ENCODE measurements at regions not wholly inside any gene's neighbourhood (a gene's known extent, or its start where the extent isn't known, plus 50 kb on each side); places are given as distances from the start of the nearest gene placed in this dataset.
A peak's percentile ranks its signal among the peaks of the same experiment; 100 is the strongest.

GRCh38 chr1:29747196-29747595 is 510.9 kb downstream of the PTPRU start:
- Histone ChIP-seq H3K4me3 (no peak overlapping the region), H3K27ac (no peak overlapping the region), H3K9me3 (no peaks in the 10 kb centered on the region), H3K27me3 (peaks cover 0 to 3% of the 10 kb centered on the region in 2 donors), H3K4me1 (no peaks in the 10 kb centered on the region), H3K36me3 (no peaks in the 10 kb centered on the region)
- no peak for TF ChIP-seq POLR2A (IDR thresholded peaks at IDR 0.05)
- TF ChIP-seq CTCF (IDR thresholded peaks at IDR 0.05): no peak
- TF ChIP-seq POLR2AphosphoS5 (IDR thresholded peaks at IDR 0.05): no peak
- intact Hi-C loops (cut with DNase I; ENCODE audit: low total_unique reads): no loop called here
- no peak for DNase-seq (ENCODE audit: low spot score in 2 of 2)

- H3K36me3 ChIP-seq: no peaks in the 10 kb centered on the region
- no peak overlapping the region for H3K27ac ChIP-seq
- intact Hi-C loops (cut with DNase I; ENCODE audit: low total_unique reads): no loop called here
- H3K4me1 ChIP-seq: no peaks in the 10 kb centered on the region
- peaks cover 0 to 14% of the 10 kb centered on the region in 2 donors for H3K27me3 ChIP-seq
- H3K9me3 ChIP-seq: no peaks in the 10 kb centered on the region
- no peak overlapping the region for H3K4me3 ChIP-seq
- DNase-seq (ENCODE audit: low spot score in 2 of 2): peak in 1 of 2 donors; percentile 19
- TF ChIP-seq CTCF (IDR thresholded peaks at IDR 0.05) (no peak), POLR2AphosphoS5 (IDR thresholded peaks at IDR 0.05) (no peak), POLR2A (IDR thresholded peaks at IDR 0.05) (no peak)
Observed at GRCh38 chr1:29746076-29746665, 509.8 kb downstream of the PTPRU start.

- no peaks in the 10 kb centered on the region for H3K9me3 ChIP-seq
- H3K4me1 ChIP-seq: no peaks in the 10 kb centered on the region
- H3K27ac ChIP-seq: no peak overlapping the region
- TF ChIP-seq POLR2AphosphoS5 (IDR thresholded peaks at IDR 0.05) (no peak), POLR2A (IDR thresholded peaks at IDR 0.05) (no peak), CTCF (IDR thresholded peaks at IDR 0.05) (no peak)
- no peak overlapping the region for H3K4me3 ChIP-seq
- no peaks in the 10 kb centered on the region for H3K36me3 ChIP-seq
- H3K27me3 ChIP-seq: peaks cover 0 to 20% of the 10 kb centered on the region in 2 donors
- no peak for DNase-seq (ENCODE audit: low spot score in 2 of 2)
- intact Hi-C loops (cut with DNase I; ENCODE audit: low total_unique reads): no loop called here
Observed at GRCh38 chr1:29744684-29745490, 508.6 kb downstream of the PTPRU start.

GRCh38 chr1:29743931-29744330 is 507.6 kb downstream of the PTPRU start:
- intact Hi-C loops (cut with DNase I; ENCODE audit: low total_unique reads): no loop called here
- no peaks in the 10 kb centered on the region for H3K9me3 ChIP-seq
- H3K36me3 ChIP-seq: no peaks in the 10 kb centered on the region
- DNase-seq (ENCODE audit: low spot score in 2 of 2): no peak
- H3K27me3 ChIP-seq: peaks cover 0 to 28% of the 10 kb centered on the region in 2 donors
- no peak for TF ChIP-seq POLR2A (IDR thresholded peaks at IDR 0.05)
- TF ChIP-seq POLR2AphosphoS5 (IDR thresholded peaks at IDR 0.05): no peak
- no peak for TF ChIP-seq CTCF (IDR thresholded peaks at IDR 0.05)
- no peaks in the 10 kb centered on the region for H3K4me1 ChIP-seq
- H3K27ac ChIP-seq: no peak overlapping the region
- H3K4me3 ChIP-seq: no peak overlapping the region

- H3K4me1 ChIP-seq: no peaks in the 10 kb centered on the region
- intact Hi-C loops (cut with DNase I; ENCODE audit: low total_unique reads): no loop called here
- H3K4me3 ChIP-seq: no peak overlapping the region
- no peak for TF ChIP-seq CTCF (IDR thresholded peaks at IDR 0.05)
- no peak for TF ChIP-seq POLR2A (IDR thresholded peaks at IDR 0.05)
- no peak for TF ChIP-seq POLR2AphosphoS5 (IDR thresholded peaks at IDR 0.05)
- H3K36me3 ChIP-seq: no peaks in the 10 kb centered on the region
- DNase-seq (ENCODE audit: low spot score in 2 of 2): no peak
- H3K27me3 ChIP-seq: peaks cover 0 to 33% of the 10 kb centered on the region in 2 donors
- H3K27ac ChIP-seq: no peak overlapping the region
- no peaks in the 10 kb centered on the region for H3K9me3 ChIP-seq
Observed at GRCh38 chr1:29743264-29743663, 506.9 kb downstream of the PTPRU start.
